ENCODE measurements at regions not wholly inside any gene's neighbourhood (a gene's known extent, or its start where the extent isn't known, plus 50 kb on each side); places are given as distances from the start of the nearest gene placed in this dataset.

GRCh38 chr11:115632061-115632460, 127.8 kb upstream of the CADM1 start:
- Histone ChIP-seq H2AFZ (ENCODE audit: insufficient read depth, low read length, poor library complexity) (no peak overlapping the region), H3K27me3 (ENCODE audit: insufficient read depth, low read length) (no peaks in the 10 kb centered on the region), H3K4me1 (ENCODE audit: control insufficient read depth in 1 of 2, insufficient read depth in 2 of 2, low read length in 2 of 2) (peaks cover 4 to 11% of the 10 kb centered on the region in 2 experiments), H3K14ac (ENCODE audit: low read length) (no peak overlapping the region), H3K27ac (ENCODE audit: low read depth, low read length) (no peak overlapping the region), H3K4ac (ENCODE audit: low read depth, low read length) (no peak overlapping the region), H4K91ac (ENCODE audit: low read depth, low read length) (no peak overlapping the region), H3K79me1 (ENCODE audit: low read length) (peaks cover 5% of the 10 kb centered on the region), H4K8ac (ENCODE audit: low read depth, low read length) (no peak overlapping the region), H4K12ac (ENCODE audit: low read depth, low read length) (no peak overlapping the region), H2BK120ac (ENCODE audit: insufficient read depth, low read length, poor library complexity) (no peak overlapping the region), H2BK12ac (ENCODE audit: low read length) (no peak overlapping the region), H3K18ac (ENCODE audit: low read length) (no peak overlapping the region), H2AK5ac (ENCODE audit: low read length) (no peak overlapping the region), H2BK5ac (ENCODE audit: low read depth, low read length, poor library complexity) (no peak overlapping the region), H3K79me2 (ENCODE audit: control insufficient read depth, insufficient read depth, low read length, poor library complexity) (no peaks in the 10 kb centered on the region), H3K36me3 (ENCODE audit: control insufficient read depth in 1 of 2, insufficient read depth in 2 of 2, low read length in 2 of 2) (no peaks in the 10 kb centered on the region), H3K9ac (ENCODE audit: low read length) (no peak overlapping the region), H3K4me2 (ENCODE audit: low read length) (no peak overlapping the region), H3K4me3 (ENCODE audit: low read depth, low read length) (no peak overlapping the region), H3K9me3 (ENCODE audit: insufficient read depth, low read depth, low read length) (no peaks in the 10 kb centered on the region), H3K23ac (ENCODE audit: low read length) (no peak overlapping the region)
- no peak for DNase-seq
- WGBS (ENCODE audit: extremely low coverage, insufficient coverage, insufficient read length) = no CpG with 5 or more reads among the region's 2 CpGs

GRCh38 chr11:115631609-115632008, 127.4 kb upstream of the CADM1 start:
- no peak overlapping the region for H3K23ac ChIP-seq (ENCODE audit: low read length)
- no peak overlapping the region for H4K12ac ChIP-seq (ENCODE audit: low read depth, low read length)
- H4K91ac ChIP-seq (ENCODE audit: low read depth, low read length) = no peak overlapping the region
- DNase-seq = no peak
- no peak overlapping the region for H3K4me3 ChIP-seq (ENCODE audit: low read depth, low read length)
- no peak overlapping the region for H4K8ac ChIP-seq (ENCODE audit: low read depth, low read length)
- H3K27me3 ChIP-seq (ENCODE audit: insufficient read depth, low read length) = no peaks in the 10 kb centered on the region
- H3K4ac ChIP-seq (ENCODE audit: low read depth, low read length) = no peak overlapping the region
- no peak overlapping the region for H3K18ac ChIP-seq (ENCODE audit: low read length)
- no peak overlapping the region for H2AFZ ChIP-seq (ENCODE audit: insufficient read depth, low read length, poor library complexity)
- H3K4me2 ChIP-seq (ENCODE audit: low read length) = no peak overlapping the region
- H2AK5ac ChIP-seq (ENCODE audit: low read length) = no peak overlapping the region
- H2BK5ac ChIP-seq (ENCODE audit: low read depth, low read length, poor library complexity) = no peak overlapping the region
- no peak overlapping the region for H3K14ac ChIP-seq (ENCODE audit: low read length)
- no peaks in the 10 kb centered on the region for H3K79me2 ChIP-seq (ENCODE audit: control insufficient read depth, insufficient read depth, low read length, poor library complexity)
- WGBS (ENCODE audit: extremely low coverage, insufficient coverage, insufficient read length) = no CpG with 5 or more reads among the region's 4 CpGs
- no peaks in the 10 kb centered on the region for H3K9me3 ChIP-seq (ENCODE audit: insufficient read depth, low read depth, low read length)
- no peak overlapping the region for H3K9ac ChIP-seq (ENCODE audit: low read length)
- H3K4me1 ChIP-seq (ENCODE audit: control insufficient read depth in 1 of 2, insufficient read depth in 2 of 2, low read length in 2 of 2) = peaks cover 4 to 11% of the 10 kb centered on the region in 2 experiments
- no peak overlapping the region for H2BK120ac ChIP-seq (ENCODE audit: insufficient read depth, low read length, poor library complexity)
- no peak overlapping the region for H3K27ac ChIP-seq (ENCODE audit: low read depth, low read length)
- H2BK12ac ChIP-seq (ENCODE audit: low read length) = no peak overlapping the region
- no peaks in the 10 kb centered on the region for H3K36me3 ChIP-seq (ENCODE audit: control insufficient read depth in 1 of 2, insufficient read depth in 2 of 2, low read length in 2 of 2)
- peaks cover 5% of the 10 kb centered on the region for H3K79me1 ChIP-seq (ENCODE audit: low read length)

DNA sequence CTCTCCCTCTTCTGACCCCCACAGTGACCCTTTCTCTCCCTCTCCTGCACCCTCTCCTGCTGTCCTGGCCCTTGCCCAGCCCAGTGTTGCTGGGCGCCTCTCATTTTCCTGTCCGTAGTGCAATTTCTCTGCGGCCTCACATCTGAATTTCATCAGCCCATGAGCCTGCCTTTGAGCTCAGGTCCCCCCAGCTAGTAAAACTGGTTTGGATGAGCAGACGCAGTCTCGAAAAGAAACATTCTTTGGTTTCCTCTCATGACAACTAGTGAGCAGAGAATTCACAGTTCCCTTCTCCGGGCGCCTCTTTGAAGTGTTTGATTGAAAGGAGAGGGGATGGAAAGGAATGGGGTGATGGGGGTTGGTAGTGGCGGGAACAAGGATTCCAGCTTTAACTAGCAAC, 126.0 kb upstream of the CADM1 start:
- H3K4me1 ChIP-seq (ENCODE audit: control insufficient read depth in 1 of 2, insufficient read depth in 2 of 2, low read length in 2 of 2) = peaks cover 4 to 13% of the 10 kb centered on the region in 2 experiments
- H3K4me3 ChIP-seq (ENCODE audit: low read depth, low read length) = no peak overlapping the region
- H3K27ac ChIP-seq (ENCODE audit: low read depth, low read length) = peak overlapping the region; percentile 54
- no peak for DNase-seq
- H3K4ac ChIP-seq (ENCODE audit: low read depth, low read length) = no peak overlapping the region
- peak overlapping the region; percentile 68 for H2BK120ac ChIP-seq (ENCODE audit: insufficient read depth, low read length, poor library complexity)
- H2BK5ac ChIP-seq (ENCODE audit: low read depth, low read length, poor library complexity) = no peak overlapping the region
- H2BK12ac ChIP-seq (ENCODE audit: low read length) = no peak overlapping the region
- H3K9me3 ChIP-seq (ENCODE audit: insufficient read depth, low read depth, low read length) = no peaks in the 10 kb centered on the region
- no peaks in the 10 kb centered on the region for H3K36me3 ChIP-seq (ENCODE audit: control insufficient read depth in 1 of 2, insufficient read depth in 2 of 2, low read length in 2 of 2)
- peaks cover 5% of the 10 kb centered on the region for H3K79me1 ChIP-seq (ENCODE audit: low read length)
- H3K27me3 ChIP-seq (ENCODE audit: insufficient read depth, low read length) = no peaks in the 10 kb centered on the region
- no peak overlapping the region for H3K14ac ChIP-seq (ENCODE audit: low read length)
- H3K23ac ChIP-seq (ENCODE audit: low read length) = no peak overlapping the region
- no peak overlapping the region for H3K18ac ChIP-seq (ENCODE audit: low read length)
- H2AK5ac ChIP-seq (ENCODE audit: low read length) = no peak overlapping the region
- no peaks in the 10 kb centered on the region for H3K79me2 ChIP-seq (ENCODE audit: control insufficient read depth, insufficient read depth, low read length, poor library complexity)
- WGBS (ENCODE audit: extremely low coverage, insufficient coverage, insufficient read length) = no CpG with 5 or more reads among the region's 8 CpGs
- H2AFZ ChIP-seq (ENCODE audit: insufficient read depth, low read length, poor library complexity) = no peak overlapping the region
- H4K12ac ChIP-seq (ENCODE audit: low read depth, low read length) = no peak overlapping the region
- H4K91ac ChIP-seq (ENCODE audit: low read depth, low read length) = peak overlapping the region; percentile 82
- H4K8ac ChIP-seq (ENCODE audit: low read depth, low read length) = no peak overlapping the region
- H3K4me2 ChIP-seq (ENCODE audit: low read length) = peak overlapping the region; percentile 33
- no peak overlapping the region for H3K9ac ChIP-seq (ENCODE audit: low read length)

DNA sequence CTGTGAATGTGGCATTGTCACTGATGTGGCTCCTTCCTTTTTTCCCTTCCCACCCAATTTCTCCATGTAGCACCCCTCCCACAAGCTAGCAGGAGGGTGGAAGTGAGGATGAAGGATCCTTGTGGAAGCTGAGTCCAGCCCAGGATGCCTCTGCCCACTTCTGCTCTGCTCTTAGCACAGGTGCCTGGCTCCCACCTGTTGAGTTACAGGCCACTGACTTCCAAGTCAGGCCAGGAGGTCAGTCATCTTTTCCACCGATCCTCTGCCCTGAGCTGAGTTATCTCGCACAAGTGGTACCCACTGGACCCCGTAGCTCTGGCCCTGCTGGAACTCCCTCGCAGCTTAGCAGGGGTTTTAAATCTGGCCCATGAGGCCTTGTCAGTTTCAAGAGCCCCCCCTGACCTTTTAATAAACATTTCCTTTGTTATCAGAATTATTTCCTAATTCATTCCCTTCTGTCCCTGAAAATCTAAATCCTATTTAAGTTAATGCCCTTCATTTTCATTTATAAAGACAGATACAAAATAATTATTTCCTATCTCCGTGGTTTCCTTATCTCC, 125.3 kb upstream of the CADM1 start:
- no peak overlapping the region for H2AFZ ChIP-seq (ENCODE audit: insufficient read depth, low read length, poor library complexity)
- WGBS (ENCODE audit: extremely low coverage, insufficient coverage, insufficient read length) = no CpG with 5 or more reads among the region's 5 CpGs
- H3K18ac ChIP-seq (ENCODE audit: low read length) = no peak overlapping the region
- H2AK5ac ChIP-seq (ENCODE audit: low read length) = peak overlapping the region; percentile 55
- H3K4ac ChIP-seq (ENCODE audit: low read depth, low read length) = no peak overlapping the region
- H3K79me2 ChIP-seq (ENCODE audit: control insufficient read depth, insufficient read depth, low read length, poor library complexity) = no peaks in the 10 kb centered on the region
- H3K4me1 ChIP-seq (ENCODE audit: control insufficient read depth in 1 of 2, insufficient read depth in 2 of 2, low read length in 2 of 2) = peaks cover 4 to 13% of the 10 kb centered on the region in 2 experiments
- H3K14ac ChIP-seq (ENCODE audit: low read length) = no peak overlapping the region
- DNase-seq = no peak
- no peak overlapping the region for H4K8ac ChIP-seq (ENCODE audit: low read depth, low read length)
- no peak overlapping the region for H3K9ac ChIP-seq (ENCODE audit: low read length)
- peak overlapping the region; percentile 24 for H2BK5ac ChIP-seq (ENCODE audit: low read depth, low read length, poor library complexity)
- H2BK12ac ChIP-seq (ENCODE audit: low read length) = peak overlapping the region; percentile 61
- H4K91ac ChIP-seq (ENCODE audit: low read depth, low read length) = peak overlapping the region; percentile 58
- H4K12ac ChIP-seq (ENCODE audit: low read depth, low read length) = no peak overlapping the region
- no peaks in the 10 kb centered on the region for H3K9me3 ChIP-seq (ENCODE audit: insufficient read depth, low read depth, low read length)
- no peak overlapping the region for H3K27ac ChIP-seq (ENCODE audit: low read depth, low read length)
- H3K79me1 ChIP-seq (ENCODE audit: low read length) = peaks cover 5% of the 10 kb centered on the region
- H3K23ac ChIP-seq (ENCODE audit: low read length) = no peak overlapping the region
- no peak overlapping the region for H3K4me2 ChIP-seq (ENCODE audit: low read length)
- no peaks in the 10 kb centered on the region for H3K36me3 ChIP-seq (ENCODE audit: control insufficient read depth in 1 of 2, insufficient read depth in 2 of 2, low read length in 2 of 2)
- H3K4me3 ChIP-seq (ENCODE audit: low read depth, low read length) = no peak overlapping the region
- peak overlapping the region; percentile 16 for H2BK120ac ChIP-seq (ENCODE audit: insufficient read depth, low read length, poor library complexity)
- H3K27me3 ChIP-seq (ENCODE audit: insufficient read depth, low read length) = no peaks in the 10 kb centered on the region

Data from trophoblast cell (in vitro differentiated cells and primary cell).